Activated naive CD8-positive, alpha-beta T cell (primary cell): ENCODE measurements at regions not wholly inside any gene's neighbourhood (a gene's known extent, or its start where the extent isn't known, plus 50 kb on each side); places are given as distances from the start of the nearest gene placed in this dataset.
"Not testable (repeated sequence)": the region's sequence is repeated elsewhere in the genome, so short reads cannot be mapped to it uniquely, and the experiment has no call there.

ENCODE experiments used
- H3K27ac Mint-ChIP-seq: one replicate; pipeline ENCODE4 v1.8.0; 2021; ENCODE audit warnings: mixed read lengths
- H3K27me3 Mint-ChIP-seq: one replicate; pipeline ENCODE4 v1.8.0; 2021; ENCODE audit warnings: mixed read lengths
- H3K36me3 Mint-ChIP-seq: one replicate; pipeline ENCODE4 v1.8.0; 2021; ENCODE audit warnings: mixed read lengths
- H3K4me1 Mint-ChIP-seq: one replicate; pipeline ENCODE4 v1.8.0; 2021; ENCODE audit warnings: low read depth, mixed read lengths
- H3K4me3 Mint-ChIP-seq: one replicate; pipeline ENCODE4 v1.8.0; 2021; ENCODE audit warnings: mild to moderate bottlenecking, mixed read lengths
- H3K9me3 Mint-ChIP-seq: one replicate; pipeline ENCODE4 v1.8.0; 2021; ENCODE audit warnings: low read depth, mixed read lengths

GRCh38 chr1:98299313-98299712, 362.2 kb upstream of the SNX7 start:
- Mint-ChIP-seq H3K4me1 (no peaks in the 10 kb centered on the region), H3K4me3 (no peak overlapping the region), H3K36me3 (no peaks in the 10 kb centered on the region), H3K9me3 (no peaks in the 10 kb centered on the region), H3K27ac (no peak overlapping the region), H3K27me3 (no peaks in the 10 kb centered on the region)

- no peak overlapping the region for H3K4me3 Mint-ChIP-seq
- no peaks in the 10 kb centered on the region for H3K36me3 Mint-ChIP-seq
- no peaks in the 10 kb centered on the region for H3K9me3 Mint-ChIP-seq
- H3K27me3 Mint-ChIP-seq = no peaks in the 10 kb centered on the region
- no peaks in the 10 kb centered on the region for H3K4me1 Mint-ChIP-seq
- no peak overlapping the region for H3K27ac Mint-ChIP-seq
These were observed 363.2 kb upstream of the SNX7 start for GRCh38 chr1:98298319-98298718.

DNA sequence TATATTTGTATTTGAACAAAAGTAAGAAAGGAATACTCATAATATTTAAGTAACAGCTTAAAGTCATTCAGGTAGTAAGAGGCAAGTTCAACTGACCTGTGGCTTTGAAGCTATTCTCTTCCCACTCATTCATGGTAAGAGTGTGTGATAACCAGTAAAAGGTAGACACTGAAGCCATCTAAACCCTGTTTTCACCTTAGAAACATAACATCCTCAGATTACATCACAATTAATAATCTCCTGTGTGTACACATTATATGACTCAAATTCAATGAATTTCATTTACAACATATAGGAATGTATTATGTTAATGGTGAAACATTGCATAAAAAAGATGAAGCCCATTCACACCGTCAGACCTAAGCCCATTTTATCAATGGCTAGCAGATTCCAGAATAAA, 364.8 kb upstream of the SNX7 start:
- no peak overlapping the region for H3K27ac Mint-ChIP-seq
- H3K36me3 Mint-ChIP-seq = no peaks in the 10 kb centered on the region
- H3K4me1 Mint-ChIP-seq = no peaks in the 10 kb centered on the region
- H3K27me3 Mint-ChIP-seq = no peaks in the 10 kb centered on the region
- no peaks in the 10 kb centered on the region for H3K9me3 Mint-ChIP-seq
- no peak overlapping the region for H3K4me3 Mint-ChIP-seq

- Mint-ChIP-seq H3K27me3 (no peaks in the 10 kb centered on the region), H3K27ac (no peak overlapping the region), H3K4me3 (no peak overlapping the region), H3K4me1 (no peaks in the 10 kb centered on the region), H3K9me3 (no peaks in the 10 kb centered on the region), H3K36me3 (no peaks in the 10 kb centered on the region)
These were observed 367.4 kb upstream of the SNX7 start for GRCh38 chr1:98294127-98294526.

DNA sequence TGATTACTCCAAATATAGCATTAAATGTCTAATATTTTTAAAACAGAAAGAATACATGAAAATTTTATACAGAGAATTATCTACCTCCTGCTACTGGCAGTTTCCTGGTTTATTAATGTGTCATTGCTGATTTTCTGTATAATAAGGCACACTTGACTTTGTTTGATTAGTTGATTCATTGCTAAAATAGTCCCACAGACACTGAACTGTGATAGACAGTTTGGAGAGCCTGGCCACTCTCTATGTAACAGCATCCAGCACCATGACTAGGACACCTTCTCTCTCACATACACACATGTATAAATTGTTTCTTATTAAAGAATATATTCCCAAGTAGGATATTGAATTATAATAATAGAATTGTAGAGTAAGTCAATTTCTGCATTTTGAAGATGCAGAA, 368.5 kb upstream of the SNX7 start:
- Mint-ChIP-seq H3K36me3 (no peaks in the 10 kb centered on the region), H3K4me3 (no peak overlapping the region), H3K4me1 (no peaks in the 10 kb centered on the region), H3K27ac (no peak overlapping the region), H3K27me3 (no peaks in the 10 kb centered on the region), H3K9me3 (no peaks in the 10 kb centered on the region)

DNA sequence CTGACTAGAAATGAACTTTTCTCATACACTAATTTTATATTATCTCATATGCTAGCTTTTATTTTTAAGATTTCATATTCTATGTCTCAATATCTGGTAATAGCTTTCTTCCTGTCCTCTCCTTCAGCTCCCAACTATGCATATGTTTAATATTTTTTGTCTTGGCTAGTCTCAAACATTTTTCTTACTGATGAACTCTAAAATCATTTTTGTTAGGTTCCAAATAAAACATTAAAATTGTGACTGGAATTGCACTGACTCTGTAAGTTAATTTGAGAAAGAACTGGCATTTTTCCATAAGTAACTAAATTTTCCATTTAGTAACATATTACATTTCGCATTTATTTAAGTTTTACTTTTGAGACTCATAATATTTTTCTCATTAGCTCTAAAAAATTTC, 368.5 kb upstream of the DPYD start:
- Mint-ChIP-seq H3K4me3 (no peak overlapping the region), H3K27ac (no peak overlapping the region), H3K36me3 (no peaks in the 10 kb centered on the region), H3K9me3 (no peaks in the 10 kb centered on the region), H3K4me1 (no peaks in the 10 kb centered on the region), H3K27me3 (no peaks in the 10 kb centered on the region)

DNA sequence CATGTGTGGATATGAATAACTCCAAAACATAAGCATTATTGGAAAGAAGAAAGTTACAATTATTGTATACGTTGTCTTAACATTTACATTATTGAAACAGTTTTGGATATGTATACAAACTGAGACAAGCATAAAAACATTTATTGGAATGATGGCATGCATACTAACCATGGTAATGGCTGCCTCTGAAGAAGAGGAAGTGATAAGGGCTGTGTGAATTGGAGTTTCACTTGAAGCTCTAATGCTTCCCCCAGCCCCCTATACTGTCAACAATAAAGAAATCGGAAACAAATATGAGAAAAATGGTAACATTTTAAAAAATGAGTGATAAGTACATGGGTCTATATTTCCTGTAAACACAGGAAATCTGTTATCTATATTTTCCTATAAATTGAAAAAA, 367.7 kb upstream of the DPYD start:
- H3K4me1 Mint-ChIP-seq = no peaks in the 10 kb centered on the region
- H3K36me3 Mint-ChIP-seq = no peaks in the 10 kb centered on the region
- H3K27ac Mint-ChIP-seq = no peak overlapping the region
- H3K9me3 Mint-ChIP-seq = no peaks in the 10 kb centered on the region
- H3K27me3 Mint-ChIP-seq = no peaks in the 10 kb centered on the region
- no peak overlapping the region for H3K4me3 Mint-ChIP-seq

DNA sequence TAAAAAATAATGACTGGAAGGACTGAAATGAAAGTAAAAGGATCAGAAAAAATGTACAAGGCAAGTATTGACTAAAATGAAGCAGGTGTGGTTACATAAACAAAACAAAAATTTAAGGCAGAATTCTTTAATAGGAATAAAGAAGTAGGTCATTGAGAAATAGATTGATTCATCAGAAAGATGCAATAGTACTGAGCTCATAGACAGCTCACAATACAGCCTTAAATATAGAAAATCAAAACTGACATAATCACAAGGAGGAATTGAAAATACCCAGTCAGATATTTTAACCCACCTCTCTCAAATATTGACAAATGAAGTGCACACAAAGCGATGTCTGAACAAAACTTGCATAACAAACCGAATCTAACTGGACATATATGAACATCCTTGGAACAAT, 366.8 kb upstream of the DPYD start:
- no peak overlapping the region for H3K4me3 Mint-ChIP-seq
- no peak overlapping the region for H3K27ac Mint-ChIP-seq
- H3K27me3 Mint-ChIP-seq = no peaks in the 10 kb centered on the region
- H3K9me3 Mint-ChIP-seq = no peaks in the 10 kb centered on the region
- no peaks in the 10 kb centered on the region for H3K36me3 Mint-ChIP-seq
- no peaks in the 10 kb centered on the region for H3K4me1 Mint-ChIP-seq

DNA sequence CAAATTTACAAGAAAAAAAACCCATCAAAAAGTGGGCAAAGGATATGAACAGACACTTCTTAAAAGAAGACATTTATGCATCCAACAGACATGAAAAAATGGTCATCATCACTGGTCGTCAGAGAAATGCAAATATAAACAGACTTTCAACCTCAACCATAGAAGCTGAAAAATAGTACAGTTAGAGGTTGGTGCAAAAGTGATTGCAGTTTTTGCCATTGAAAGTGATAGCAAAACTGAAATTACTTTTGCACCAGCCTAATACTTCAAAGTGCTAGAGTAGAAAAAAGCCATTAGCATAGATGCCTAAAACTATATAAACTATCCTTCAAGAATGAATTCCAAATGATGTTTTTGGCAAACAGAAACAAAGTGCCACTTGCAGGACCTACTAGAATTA, 365.8 kb upstream of the DPYD start:
- Mint-ChIP-seq H3K36me3 (no peaks in the 10 kb centered on the region), H3K4me3 (no peak overlapping the region), H3K27ac (no peak overlapping the region), H3K27me3 (no peaks in the 10 kb centered on the region), H3K4me1 (no peaks in the 10 kb centered on the region), H3K9me3 (no peaks in the 10 kb centered on the region)

DNA sequence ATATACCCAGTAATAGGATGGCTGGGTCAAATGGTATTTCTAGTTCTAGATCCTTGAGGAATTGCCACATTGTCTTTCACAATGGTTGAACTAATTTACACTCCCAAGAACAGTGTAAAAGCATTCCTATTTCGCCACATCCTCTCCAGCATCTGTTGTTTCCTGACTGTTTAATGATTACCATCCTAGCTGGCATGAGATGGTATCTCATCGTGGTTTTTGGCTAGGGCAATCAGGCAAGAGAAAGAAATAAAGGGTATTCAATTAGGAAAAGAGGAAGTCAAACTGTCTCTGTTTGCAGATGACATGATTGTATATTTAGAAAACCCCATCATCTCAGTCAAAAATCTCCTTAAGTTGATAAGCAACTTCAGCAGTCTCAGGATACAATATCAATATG, 364.5 kb upstream of the DPYD start:
- H3K27ac Mint-ChIP-seq, H3K9me3 Mint-ChIP-seq, H3K36me3 Mint-ChIP-seq, H3K4me1 Mint-ChIP-seq, H3K27me3 Mint-ChIP-seq, H3K4me3 Mint-ChIP-seq: not testable (repeated sequence)

DNA sequence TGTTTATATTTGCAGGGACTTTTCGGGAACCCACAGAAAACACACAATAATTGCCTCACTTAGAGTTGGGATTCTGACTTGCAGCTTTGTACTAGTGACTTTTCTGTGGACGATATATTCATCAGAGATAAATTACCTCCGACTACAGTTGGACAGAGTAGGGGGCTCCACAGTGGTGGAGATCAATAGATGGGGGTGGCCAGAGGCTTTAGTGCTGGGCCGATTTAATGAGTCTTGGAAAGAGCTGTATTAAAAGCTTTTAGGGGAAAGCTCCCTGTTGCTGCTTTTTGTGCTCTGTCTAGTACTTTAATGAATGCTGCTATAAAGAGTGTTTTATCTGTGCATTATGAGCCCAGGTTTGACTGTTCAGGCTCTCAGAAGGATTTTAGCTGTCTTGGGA, 359.2 kb upstream of the DPYD start:
- H3K27ac Mint-ChIP-seq = no peak overlapping the region
- no peaks in the 10 kb centered on the region for H3K4me1 Mint-ChIP-seq
- H3K9me3 Mint-ChIP-seq = no peaks in the 10 kb centered on the region
- no peak overlapping the region for H3K4me3 Mint-ChIP-seq
- H3K36me3 Mint-ChIP-seq = no peaks in the 10 kb centered on the region
- H3K27me3 Mint-ChIP-seq = no peaks in the 10 kb centered on the region

DNA sequence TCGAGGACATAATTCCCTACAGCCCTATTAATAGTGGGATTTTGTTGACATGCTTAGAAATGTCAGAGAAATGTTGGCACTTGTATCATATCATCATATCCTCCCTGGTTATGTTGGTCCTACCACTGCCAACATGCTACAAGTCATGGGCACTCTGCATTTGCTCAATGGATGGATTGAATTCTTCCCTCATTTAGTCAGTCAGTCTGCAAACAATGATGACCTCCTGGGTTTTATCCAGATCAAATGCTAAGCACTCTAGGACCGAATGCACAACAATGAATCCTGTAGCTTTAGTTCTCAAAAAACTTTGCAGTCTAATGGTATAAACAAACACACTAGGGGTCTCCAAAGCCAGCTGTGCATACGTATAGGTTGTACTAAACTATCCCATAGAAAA, 357.2 kb upstream of the DPYD start:
- H3K27ac Mint-ChIP-seq = no peak overlapping the region
- H3K4me1 Mint-ChIP-seq = no peaks in the 10 kb centered on the region
- no peaks in the 10 kb centered on the region for H3K9me3 Mint-ChIP-seq
- H3K27me3 Mint-ChIP-seq = no peaks in the 10 kb centered on the region
- H3K36me3 Mint-ChIP-seq = no peaks in the 10 kb centered on the region
- no peak overlapping the region for H3K4me3 Mint-ChIP-seq

DNA sequence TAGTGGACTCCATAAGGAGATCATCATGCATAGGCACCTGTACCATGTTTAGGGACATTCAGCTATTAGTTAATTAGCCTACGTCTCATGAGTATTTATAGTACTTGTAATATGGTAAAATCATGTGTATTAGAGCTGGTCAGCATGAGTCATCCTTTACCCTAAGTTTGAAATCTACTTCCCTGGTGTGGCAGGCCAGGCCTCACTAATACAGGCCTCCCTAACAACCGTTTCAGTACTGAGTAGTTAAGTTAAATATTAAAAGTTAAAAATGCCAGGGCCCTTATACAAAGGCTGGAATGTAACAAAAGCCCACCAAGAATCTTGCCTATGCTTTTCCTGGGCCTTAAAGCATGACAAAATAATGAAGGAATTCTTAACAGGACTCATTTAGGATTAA, 356.3 kb upstream of the DPYD start:
- no peak overlapping the region for H3K27ac Mint-ChIP-seq
- no peaks in the 10 kb centered on the region for H3K4me1 Mint-ChIP-seq
- no peaks in the 10 kb centered on the region for H3K36me3 Mint-ChIP-seq
- H3K4me3 Mint-ChIP-seq = no peak overlapping the region
- H3K27me3 Mint-ChIP-seq = no peaks in the 10 kb centered on the region
- no peaks in the 10 kb centered on the region for H3K9me3 Mint-ChIP-seq

- Mint-ChIP-seq H3K4me3 (no peak overlapping the region), H3K9me3 (no peaks in the 10 kb centered on the region), H3K36me3 (no peaks in the 10 kb centered on the region), H3K4me1 (no peaks in the 10 kb centered on the region), H3K27ac (no peak overlapping the region), H3K27me3 (no peaks in the 10 kb centered on the region)
These were observed 355.7 kb upstream of the DPYD start for GRCh38 chr1:98276514-98276913.

DNA sequence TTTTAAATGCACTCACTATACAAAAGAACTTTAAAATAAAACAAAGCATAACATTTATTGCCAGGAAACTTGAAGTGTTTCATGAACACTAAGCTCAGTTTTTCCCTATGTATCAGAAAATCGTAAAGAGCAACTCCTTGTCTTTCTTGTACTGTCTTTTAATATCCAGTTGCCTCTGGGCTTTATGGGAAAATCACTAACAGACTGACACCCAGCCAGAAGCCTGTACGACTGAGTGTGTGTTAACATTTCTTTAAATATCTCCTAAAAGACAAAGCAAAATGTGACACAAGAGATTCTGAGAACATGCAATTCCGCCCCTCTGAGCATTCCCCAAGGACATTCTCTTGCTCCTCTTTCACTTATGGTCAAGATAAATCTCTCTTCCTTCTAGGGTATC, 347.5 kb upstream of the DPYD start:
- Mint-ChIP-seq H3K36me3 (no peaks in the 10 kb centered on the region), H3K27me3 (no peaks in the 10 kb centered on the region), H3K9me3 (no peaks in the 10 kb centered on the region), H3K4me3 (no peak overlapping the region), H3K27ac (no peak overlapping the region), H3K4me1 (no peaks in the 10 kb centered on the region)

GRCh38 chr1:98267423-98267822, 346.6 kb upstream of the DPYD start:
- H3K36me3 Mint-ChIP-seq = no peaks in the 10 kb centered on the region
- no peaks in the 10 kb centered on the region for H3K9me3 Mint-ChIP-seq
- H3K27me3 Mint-ChIP-seq = no peaks in the 10 kb centered on the region
- H3K4me1 Mint-ChIP-seq = no peaks in the 10 kb centered on the region
- H3K4me3 Mint-ChIP-seq = no peak overlapping the region
- H3K27ac Mint-ChIP-seq = no peak overlapping the region

GRCh38 chr1:98264727-98265126, 343.9 kb upstream of the DPYD start:
- no peak overlapping the region for H3K4me3 Mint-ChIP-seq
- H3K4me1 Mint-ChIP-seq = no peaks in the 10 kb centered on the region
- H3K9me3 Mint-ChIP-seq = no peaks in the 10 kb centered on the region
- H3K27ac Mint-ChIP-seq = no peak overlapping the region
- H3K36me3 Mint-ChIP-seq = no peaks in the 10 kb centered on the region
- H3K27me3 Mint-ChIP-seq = no peaks in the 10 kb centered on the region
